Mammary epithelial cell (primary cell): ENCODE measurements at regions not wholly inside any gene's neighbourhood (a gene's known extent, or its start where the extent isn't known, plus 50 kb on each side); places are given as distances from the start of the nearest gene placed in this dataset.

Source experiments
- CTCF ChIP-seq, 2 donors: IDR thresholded peaks in 1 of 2; conservative IDR thresholded peaks in 1 of 2; 2 replicates each; pipeline ENCODE4 v1.5.1; 2011 to 2012; ENCODE audit warnings: inconsistent platforms in 2 of 2, low read length in 2 of 2, mild to moderate bottlenecking in 2 of 2, control low read depth in 1 of 2, low read depth in 1 of 2; ENCODE audit not compliant: insufficient read depth in 1 of 2; ENCODE audit errors: extremely low read depth in 1 of 2
- EZH2 ChIP-seq: IDR thresholded peaks from 2 replicates; pipeline ENCODE4 v1.6.1; 2012; ENCODE audit warnings: low read length, inconsistent platforms, borderline replicate concordance

- no peak for TF ChIP-seq EZH2
- no peak for TF ChIP-seq CTCF (conservative IDR thresholded peaks at IDR 0.05 in 1 of 2, IDR thresholded peaks at IDR 0.05 in 1 of 2; ENCODE audit: extremely low read depth in 1 of 2, insufficient read depth in 1 of 2, low read depth in 1 of 2, low read length in 2 of 2)
Measured at GRCh38 chr5:120039111-120039510, 409.8 kb downstream of the FAM170A start.
